ENCODE measurements at regions not wholly inside any gene's neighbourhood (a gene's known extent, or its start where the extent isn't known, plus 50 kb on each side); places are given as distances from the start of the nearest gene placed in this dataset.

DNA sequence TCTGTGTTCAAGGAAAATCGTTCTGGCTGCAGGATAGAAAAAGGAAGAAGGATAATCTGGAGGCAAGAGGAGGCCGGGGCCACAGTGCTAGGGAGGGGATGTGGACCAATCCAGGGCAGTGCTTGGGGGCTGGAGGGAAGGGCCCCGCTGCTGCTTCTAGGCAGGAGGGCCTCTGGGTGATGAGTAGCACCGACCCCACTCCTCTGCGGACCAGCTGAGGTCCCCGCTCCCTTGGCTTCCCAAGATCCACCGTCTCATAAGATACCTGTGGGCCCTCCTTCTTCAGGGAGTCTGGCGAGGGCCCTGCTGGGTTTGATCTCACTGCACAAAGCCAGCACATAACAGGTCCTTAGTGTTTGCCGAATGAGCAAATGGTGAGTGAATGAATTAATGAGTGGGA, 93.5 kb upstream of the MVB12B start:
- Histone ChIP-seq H3K9me3 (no peaks in the 10 kb centered on the region), H3K27me3 (no peaks in the 10 kb centered on the region), H3K4me3 (no peak overlapping the region), H3K36me3 (no peaks in the 10 kb centered on the region), H3K27ac (no peak overlapping the region), H3K4me1 (no peaks in the 10 kb centered on the region)
- intact Hi-C loops (cut with DNase I; ENCODE audit: low total_unique reads) (no loop called here), in situ Hi-C loops (cut with MboI; ENCODE audit: low sequenced_read_pairs in 4 of 4) (loop anchor here in 1 of 4 donors (5.0 kb wide), 1 partner anchor 821 kb away; no protein-coding TSS in a partner anchor)
- DNase-seq (no peak), ATAC-seq (no peak)
- TF ChIP-seq POLR2A (IDR thresholded peaks at IDR 0.05) (no peak), CTCF (IDR thresholded peaks at IDR 0.05 in 4 of 5, conservative IDR thresholded peaks at IDR 0.05 in 1 of 5) (no peak)

GRCh38 chr9:126233913-126234525, 92.6 kb upstream of the MVB12B start:
- in situ Hi-C loops (cut with MboI; ENCODE audit: low sequenced_read_pairs in 4 of 4) = loop anchor here in 1 of 4 donors (5.0 kb wide), 1 partner anchor 822 kb away; no protein-coding TSS in a partner anchor
- TF ChIP-seq CTCF (IDR thresholded peaks at IDR 0.05 in 4 of 5, conservative IDR thresholded peaks at IDR 0.05 in 1 of 5) = no peak
- no peak for TF ChIP-seq POLR2A (IDR thresholded peaks at IDR 0.05)
- H3K36me3 ChIP-seq = no peaks in the 10 kb centered on the region

GRCh38 chr9:126234681-126235335, 91.8 kb upstream of the MVB12B start:
- no peaks in the 10 kb centered on the region for H3K27me3 ChIP-seq
- TF ChIP-seq POLR2A (IDR thresholded peaks at IDR 0.05) (no peak), CTCF (IDR thresholded peaks at IDR 0.05 in 4 of 5, conservative IDR thresholded peaks at IDR 0.05 in 1 of 5) (no peak)
- in situ Hi-C loops (cut with MboI; ENCODE audit: low sequenced_read_pairs in 4 of 4) = loop anchor here in 1 of 4 donors (5.0 kb wide), 1 partner anchor 823 kb away; no protein-coding TSS in a partner anchor
- H3K27ac ChIP-seq = no peak overlapping the region
- intact Hi-C loops (cut with DNase I; ENCODE audit: low total_unique reads) = no loop called here
- DNase-seq (no peak), ATAC-seq (no peak)
- H3K4me3 ChIP-seq = no peak overlapping the region
- no peaks in the 10 kb centered on the region for H3K36me3 ChIP-seq
- no peaks in the 10 kb centered on the region for H3K4me1 ChIP-seq
- H3K9me3 ChIP-seq = no peaks in the 10 kb centered on the region

More at GRCh38 chr9:126233913-126234525, 92.6 kb upstream of the MVB12B start:
- no peaks in the 10 kb centered on the region for H3K27me3 ChIP-seq
- ATAC-seq = no peak
- intact Hi-C loops (cut with DNase I; ENCODE audit: low total_unique reads) = no loop called here
- no peaks in the 10 kb centered on the region for H3K9me3 ChIP-seq
- no peak overlapping the region for H3K4me3 ChIP-seq
- no peak overlapping the region for H3K27ac ChIP-seq
- no peak for DNase-seq
- no peaks in the 10 kb centered on the region for H3K4me1 ChIP-seq

- intact Hi-C loops (cut with DNase I; ENCODE audit: low total_unique reads) (no loop called here), in situ Hi-C loops (cut with MboI; ENCODE audit: low sequenced_read_pairs in 4 of 4) (no loop called here)
- Histone ChIP-seq H3K4me1 (no peaks in the 10 kb centered on the region), H3K27me3 (no peaks in the 10 kb centered on the region), H3K27ac (no peak overlapping the region), H3K4me3 (no peak overlapping the region), H3K9me3 (no peaks in the 10 kb centered on the region), H3K36me3 (no peaks in the 10 kb centered on the region)
- no peak for TF ChIP-seq POLR2A (IDR thresholded peaks at IDR 0.05)
- no peak for TF ChIP-seq CTCF (IDR thresholded peaks at IDR 0.05 in 4 of 5, conservative IDR thresholded peaks at IDR 0.05 in 1 of 5)
- no peak for ATAC-seq
- DNase-seq = no peak
Observed at GRCh38 chr9:126235336-126236243, 91.0 kb upstream of the MVB12B start.

Data from gastrocnemius medialis (tissue), 4 donors.